Occipital lobe (tissue), 1 donor: ENCODE measurements at regions not wholly inside any gene's neighbourhood (a gene's known extent, or its start where the extent isn't known, plus 50 kb on each side); places are given as distances from the start of the nearest gene placed in this dataset.
"Not testable (repeated sequence)": the region's sequence is repeated elsewhere in the genome, so short reads cannot be mapped to it uniquely, and the experiment has no call there.

Experiments
- DNase-seq: peaks from one replicate; lab custom pipeline; 2025; lab: John Stamatoyannopoulos, UW

DNA sequence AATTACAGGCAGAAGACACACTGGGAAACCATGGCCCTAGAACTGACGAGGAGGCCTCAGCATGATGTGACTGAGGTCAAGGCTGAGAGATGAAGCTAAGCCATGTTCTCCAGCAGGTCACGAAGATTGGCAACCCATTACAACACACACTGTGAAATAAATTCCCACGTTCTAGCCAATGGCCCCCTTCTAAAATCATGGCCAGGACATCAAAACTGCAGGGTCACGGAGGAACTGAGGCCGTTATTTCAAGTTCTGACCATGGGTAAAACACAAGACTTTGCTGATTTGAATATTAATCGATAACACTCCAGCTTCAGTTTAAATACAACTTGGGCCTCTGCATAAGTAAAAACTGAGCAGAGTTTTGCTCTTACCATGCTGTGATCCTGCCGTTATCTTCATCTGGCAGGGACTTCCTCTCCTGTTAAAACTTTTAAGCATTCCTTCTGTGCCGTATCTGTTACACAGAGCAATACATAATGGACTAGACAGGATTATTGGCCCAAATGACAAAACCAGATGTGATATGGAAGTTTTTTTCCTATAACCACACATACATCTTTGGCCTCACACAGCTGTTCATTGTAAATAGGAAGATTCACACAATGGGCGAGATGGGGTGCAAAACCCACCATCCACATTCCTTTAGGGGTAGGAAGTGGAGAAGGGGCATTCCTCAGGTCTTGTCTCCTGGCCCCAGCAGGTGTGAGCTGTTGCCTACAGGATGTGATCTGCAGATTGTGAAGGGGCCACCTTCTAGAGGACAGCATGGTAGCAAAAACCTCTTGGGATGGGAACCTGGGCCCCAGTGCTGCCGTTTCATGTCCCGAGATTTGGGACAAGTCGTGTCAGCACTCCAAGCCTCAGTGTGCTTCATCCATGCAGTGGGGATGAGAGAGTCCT, 207.4 kb downstream of the OPA1 start:
- no peak for DNase-seq

- DNase-seq = no peak
Measured at GRCh38 chr3:193801097-193801496, 208.1 kb downstream of the OPA1 start.

DNA sequence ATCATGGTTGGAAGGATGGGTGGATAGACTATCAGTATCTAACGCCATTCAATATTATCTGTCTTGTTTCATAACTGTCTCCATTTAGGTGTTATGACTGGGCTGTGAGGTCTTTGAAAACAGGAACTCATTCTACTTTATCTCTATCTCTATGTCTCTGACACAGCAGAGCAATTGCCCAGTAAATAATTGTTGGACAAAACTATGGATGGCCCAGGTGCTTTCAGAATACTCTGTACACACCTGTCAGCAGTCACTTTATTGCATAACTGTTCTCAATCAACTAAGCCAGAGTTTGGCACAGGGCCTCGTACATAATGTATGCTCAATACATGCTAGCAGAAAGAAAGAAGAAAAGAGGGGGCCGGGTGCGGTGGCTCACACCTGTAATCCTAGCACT, 210.3 kb downstream of the OPA1 start:
- DNase-seq = no peak

- DNase-seq = no peak
Measured at GRCh38 chr3:193805448-193805847, 212.4 kb downstream of the OPA1 start.

DNA sequence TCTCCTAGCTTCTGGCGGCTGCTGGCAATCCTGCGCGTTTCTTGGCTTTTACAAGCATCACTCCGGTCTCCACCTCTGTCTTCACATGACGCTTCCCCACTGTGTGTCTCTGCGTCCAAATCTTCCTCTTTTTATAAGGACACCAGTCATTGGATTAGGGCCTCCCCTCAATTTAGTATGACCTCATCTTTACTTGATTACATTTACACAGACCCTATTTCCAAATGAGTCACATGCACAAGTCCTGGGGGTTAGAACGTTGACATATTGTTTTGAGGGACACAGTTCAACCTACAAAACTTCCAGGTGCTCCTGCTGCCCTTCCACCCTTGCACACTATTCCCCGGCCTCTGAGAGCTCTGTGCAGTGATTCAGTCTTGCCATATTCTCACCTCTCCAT, 215.3 kb downstream of the OPA1 start:
- no peak for DNase-seq

GRCh38 chr3:193809106-193809505, 216.1 kb downstream of the OPA1 start:
- no peak for DNase-seq

DNA sequence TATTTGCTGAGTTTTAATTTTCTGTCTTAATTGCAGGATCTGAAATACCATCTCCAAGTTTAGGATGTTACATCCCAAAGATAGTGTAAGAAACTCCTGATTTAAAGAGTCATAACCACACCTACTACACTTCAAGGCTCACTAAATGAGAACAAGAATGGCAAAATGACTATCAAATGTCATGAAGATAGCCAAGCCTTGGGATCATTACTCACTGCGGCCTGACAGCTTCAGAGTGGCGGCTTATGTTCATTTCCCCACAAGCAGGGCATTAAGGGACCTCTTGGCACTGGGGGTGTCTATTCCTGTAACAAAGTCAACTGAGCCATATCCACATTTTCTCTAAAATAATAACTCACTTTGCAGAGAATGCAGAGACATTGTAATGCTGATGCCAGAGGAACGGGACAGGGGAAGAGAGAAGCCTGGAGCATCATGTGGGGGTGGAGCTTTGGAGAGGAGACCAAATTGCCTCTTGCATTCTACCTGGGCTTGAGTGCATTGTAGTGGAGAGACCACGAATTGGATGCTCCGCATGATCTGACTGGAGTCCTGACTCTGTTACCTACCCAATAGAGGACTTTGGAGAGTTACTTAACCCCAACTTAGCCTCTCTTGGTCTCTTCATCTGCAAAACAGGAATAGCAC, 219.2 kb downstream of the OPA1 start:
- DNase-seq = no peak

- DNase-seq = no peak
Measured at GRCh38 chr3:193812791-193813500, 219.9 kb downstream of the OPA1 start.

DNA sequence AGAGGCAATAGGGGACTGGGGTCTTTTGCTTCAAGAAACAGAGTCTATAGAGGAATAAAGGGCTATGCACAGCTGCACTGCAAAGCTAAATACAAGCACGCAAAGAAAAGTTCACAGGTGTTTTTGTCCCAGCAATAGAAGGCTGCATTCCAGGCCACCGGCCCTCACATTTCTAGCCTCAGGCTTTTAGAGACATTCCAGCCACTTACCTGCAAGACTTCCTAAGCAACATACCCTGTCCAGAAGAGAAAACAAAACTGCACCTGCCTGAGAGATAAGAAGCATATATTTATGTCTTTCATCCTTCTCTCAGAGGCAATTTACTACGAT, 220.5 kb downstream of the OPA1 start:
- DNase-seq = no peak

GRCh38 chr3:193814166-193814892, 221.3 kb downstream of the OPA1 start:
- DNase-seq = no peak

DNA sequence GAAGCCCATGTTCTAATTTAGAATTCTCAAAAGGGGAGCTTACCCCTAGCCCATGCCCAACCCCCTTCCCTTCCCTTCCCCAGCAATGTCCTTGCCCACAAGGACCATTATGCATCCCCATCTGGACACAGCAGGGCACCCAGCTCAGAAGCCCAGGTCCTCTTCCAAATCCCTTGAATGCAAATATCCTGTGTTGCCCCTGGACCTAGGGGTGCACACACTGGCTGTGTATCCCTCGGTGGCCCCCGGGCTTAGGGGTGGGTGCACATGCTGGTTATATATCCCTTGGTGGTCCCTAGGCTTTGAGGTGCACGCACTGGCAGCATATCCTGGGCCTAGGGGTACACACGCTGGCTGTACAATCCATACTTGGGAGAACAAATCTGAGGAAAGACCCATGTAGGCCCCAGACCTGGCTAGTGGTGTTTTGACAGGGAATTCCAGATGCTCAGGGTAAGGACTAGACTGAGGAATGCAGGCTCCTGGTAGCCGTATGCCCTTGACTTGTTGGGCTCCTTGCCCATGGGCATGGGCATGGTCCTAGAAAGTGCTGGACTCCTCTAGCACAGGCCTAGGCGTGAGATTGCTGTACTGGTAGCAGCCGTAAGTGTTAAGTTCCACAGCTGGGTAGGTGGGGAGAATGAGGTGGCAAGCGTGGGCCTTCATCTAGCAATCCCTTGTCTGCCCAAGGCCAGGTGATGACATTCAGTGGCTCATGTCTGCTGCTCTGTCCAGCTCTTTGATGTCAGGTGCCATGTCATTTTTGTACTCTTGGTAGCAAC, 222.4 kb downstream of the OPA1 start:
- no peak for DNase-seq

DNA sequence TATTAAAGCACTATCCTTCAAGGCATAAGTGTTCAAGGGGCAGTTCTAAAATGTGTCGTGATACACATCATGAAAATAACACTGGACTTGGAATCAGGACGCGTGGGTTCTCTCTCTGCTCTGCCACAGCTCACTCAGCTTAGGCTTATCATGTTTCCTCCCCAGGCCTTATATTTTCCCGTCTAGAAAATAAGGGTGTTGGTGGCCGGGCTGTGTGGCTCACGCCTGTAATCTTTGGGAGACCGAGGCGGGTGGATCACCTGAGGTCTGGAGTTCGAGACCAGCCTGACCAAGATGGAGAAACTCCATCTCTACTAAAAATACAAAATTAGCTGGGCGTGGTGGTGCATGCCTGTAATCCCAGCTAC, 223.0 kb downstream of the OPA1 start:
- DNase-seq = no peak

- peak; percentile 19 for DNase-seq
Measured at GRCh38 chr3:193816656-193817311, 223.8 kb downstream of the OPA1 start.

DNA sequence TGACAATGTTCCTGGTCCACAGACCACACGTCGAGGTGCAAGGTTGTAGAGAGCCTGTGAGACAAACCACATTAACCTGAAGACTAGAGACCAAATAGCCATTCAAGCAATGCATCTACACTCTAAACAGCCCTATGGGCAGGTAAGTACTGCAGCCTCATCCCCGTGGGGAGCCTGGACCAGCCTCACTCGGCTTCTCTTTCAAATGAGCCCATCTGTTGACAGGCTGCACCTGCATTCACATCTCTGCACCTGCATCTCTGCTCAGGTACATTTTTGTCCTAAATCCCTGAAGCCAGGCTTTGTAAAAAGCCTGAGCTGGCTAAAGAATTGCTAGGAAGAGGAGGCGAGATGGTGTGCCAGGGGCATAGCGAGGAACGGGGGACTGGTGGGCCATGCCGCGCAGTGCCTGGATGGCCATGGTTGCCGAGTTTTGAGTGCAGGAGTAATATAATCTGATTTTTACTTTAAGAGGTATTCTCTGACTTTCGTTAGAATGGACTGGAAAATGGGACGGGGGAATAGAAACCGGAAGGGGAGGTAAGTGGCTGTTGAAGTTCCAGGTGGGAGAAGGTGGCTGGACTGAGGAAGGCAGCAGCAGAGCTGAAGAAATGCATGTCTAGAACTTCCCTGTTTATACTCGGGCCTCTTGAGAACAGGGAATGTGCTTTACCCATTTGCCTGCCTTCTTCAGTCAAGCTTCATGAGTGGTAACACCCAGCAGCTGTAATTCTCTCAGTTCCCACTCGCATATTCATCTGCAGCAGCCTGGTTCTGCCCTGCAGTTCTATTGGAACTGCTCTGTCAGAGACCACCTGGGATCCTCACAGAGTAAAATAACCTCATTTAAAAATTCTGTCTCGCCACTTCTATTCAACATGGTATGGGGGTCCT, 226.4 kb downstream of the OPA1 start:
- DNase-seq = no peak

DNA sequence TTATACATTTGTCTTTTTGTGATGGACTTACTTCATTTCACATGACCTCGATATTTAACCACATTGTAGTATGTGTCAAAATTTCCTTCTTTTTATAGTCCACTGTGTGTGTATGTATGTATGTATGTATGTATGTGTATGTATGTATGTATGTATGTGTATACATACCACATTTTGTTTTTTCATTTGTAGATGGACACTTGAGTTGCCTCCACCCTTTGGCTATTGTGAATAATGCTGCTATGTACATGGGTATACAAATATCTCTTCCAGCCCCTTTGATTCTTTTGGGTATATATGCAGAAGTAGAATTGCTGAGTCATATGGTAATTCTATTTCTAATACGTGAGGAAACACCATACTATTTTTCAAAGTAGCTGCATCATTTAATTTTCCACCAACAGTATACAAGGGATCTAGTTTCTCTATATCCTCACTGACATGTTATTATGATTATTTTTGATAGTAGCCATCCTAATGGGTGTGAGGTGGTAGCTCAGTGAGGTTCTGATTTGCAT, 228.2 kb downstream of the OPA1 start:
- DNase-seq = no peak

GRCh38 chr3:193822492-193823212, 229.6 kb downstream of the OPA1 start:
- no peak for DNase-seq

DNA sequence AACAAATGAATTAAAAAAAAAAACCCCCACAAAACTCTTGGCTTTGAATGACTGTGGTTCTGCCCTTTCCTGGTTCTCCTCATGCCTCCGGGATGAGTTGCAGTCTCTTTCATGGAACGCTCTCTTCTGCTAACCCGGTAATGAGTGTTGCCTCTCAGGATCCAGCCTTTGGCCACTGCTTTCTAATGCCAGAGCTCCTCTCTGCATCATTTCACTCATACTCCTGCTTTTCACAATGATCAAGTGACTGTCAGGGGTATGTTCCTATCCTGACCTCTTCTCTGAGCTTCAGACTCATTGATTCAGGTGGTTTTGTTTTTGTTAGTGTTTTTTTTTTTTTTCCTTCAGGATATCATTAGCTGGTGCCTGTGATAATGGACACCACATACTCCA, 230.2 kb downstream of the OPA1 start:
- not testable (repeated sequence) for DNase-seq

- no peak for DNase-seq
Measured at GRCh38 chr3:193824365-193824764, 231.4 kb downstream of the OPA1 start.

DNA sequence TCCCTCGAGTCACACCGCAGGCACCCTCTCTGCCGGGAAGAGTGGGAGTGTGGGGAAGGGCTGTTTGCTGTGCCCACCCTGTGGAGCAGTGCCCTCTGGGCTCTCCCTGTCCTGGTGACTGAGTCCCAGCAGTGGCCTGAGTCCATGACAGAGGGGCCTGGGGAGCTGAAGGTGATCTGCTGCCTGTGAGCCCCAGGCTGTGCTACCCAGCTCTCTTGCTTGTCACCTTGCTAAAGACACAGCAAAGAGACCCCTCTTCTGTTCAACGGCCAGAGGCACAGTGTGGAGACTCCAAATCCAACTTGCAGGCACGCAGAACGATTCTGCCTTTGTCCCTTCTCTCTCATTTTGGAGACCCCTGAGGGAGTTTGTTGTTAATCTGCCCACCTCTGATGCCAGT, 232.6 kb downstream of the OPA1 start:
- no peak for DNase-seq
